ENCODE measurements at regions not wholly inside any gene's neighbourhood (a gene's known extent, or its start where the extent isn't known, plus 50 kb on each side); places are given as distances from the start of the nearest gene placed in this dataset.

DNA sequence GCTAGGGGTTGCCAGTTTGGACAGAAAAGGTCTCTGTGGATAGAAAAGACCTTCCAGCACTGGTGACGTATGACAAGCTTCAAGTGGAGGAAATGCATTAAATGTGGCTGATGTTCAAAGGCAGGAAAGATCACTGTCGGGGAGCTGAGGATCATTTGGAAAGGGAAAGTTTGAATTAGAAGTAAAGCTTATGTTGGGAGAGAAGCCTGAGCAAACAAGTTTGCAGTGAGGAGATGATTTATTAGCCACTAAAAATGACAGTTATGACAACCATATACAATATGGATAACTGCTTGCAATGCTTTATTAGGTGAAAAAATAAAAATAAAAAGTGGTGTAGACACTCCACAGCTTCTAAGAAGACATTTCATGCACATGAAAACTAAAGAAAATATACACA is 135.3 kb upstream of the HS3ST1 start:
- Histone ChIP-seq H2BK120ac (ENCODE audit: low read depth, low read length) (no peak overlapping the region), H3K9ac (ENCODE audit: low read depth, low read length) (no peak overlapping the region), H2AFZ (replicated peaks; ENCODE audit: low read length, poor library complexity) (no peak overlapping the region), H3K4me2 (ENCODE audit: low read depth, low read length) (no peak overlapping the region), H3K56ac (ENCODE audit: extremely low read depth, insufficient read depth, low read length) (no peak overlapping the region), H2BK15ac (ENCODE audit: low read depth, low read length) (no peak overlapping the region), H4K20me1 (ENCODE audit: insufficient read depth, low read length) (no peaks in the 10 kb centered on the region), H2BK20ac (ENCODE audit: low read depth, low read length) (no peak overlapping the region), H4K91ac (ENCODE audit: insufficient read depth, low read depth, low read length) (no peak overlapping the region), H3K4ac (ENCODE audit: low read depth, low read length) (no peak overlapping the region), H3K9me3 (ENCODE audit: control insufficient read depth, insufficient read depth, low read length) (no peaks in the 10 kb centered on the region), H4K8ac (ENCODE audit: low read depth in 2 of 2, low read length in 2 of 2) (no peak overlapping the region), H2AK5ac (ENCODE audit: low read depth, low read length) (no peak overlapping the region), H2AK9ac (replicated peaks; ENCODE audit: low read depth, low read length, poor library complexity) (no peak overlapping the region), H2BK5ac (ENCODE audit: low read depth, low read length, poor library complexity, severe bottlenecking) (no peak overlapping the region), H3K14ac (replicated peaks; ENCODE audit: low read depth, low read length) (no peak overlapping the region), H3K4me1 (ENCODE audit: control insufficient read depth, insufficient read depth, low read length) (no peaks in the 10 kb centered on the region), H3K4me3 (ENCODE audit: insufficient read depth, low read depth, low read length) (no peak overlapping the region), H3K79me1 (ENCODE audit: low read depth in 1 of 2, low read length in 2 of 2) (no peaks in the 10 kb centered on the region), H3K18ac (ENCODE audit: low read depth, low read length) (no peak overlapping the region), H4K5ac (ENCODE audit: low read depth, low read length) (no peak overlapping the region), H3K36me3 (ENCODE audit: control insufficient read depth, insufficient read depth, low read length) (no peaks in the 10 kb centered on the region), H3K23ac (ENCODE audit: low read depth, low read length) (no peak overlapping the region), H3K27ac (ENCODE audit: insufficient read depth, low read length) (no peak overlapping the region), H3K9me1 (ENCODE audit: insufficient read depth, low read length) (no peaks in the 10 kb centered on the region), H3K27me3 (ENCODE audit: control insufficient read depth, insufficient read depth, low read length) (no peaks in the 10 kb centered on the region)
- WGBS, 2 experiments (ENCODE audit: extremely low coverage in 2 of 2, insufficient read length in 1 of 2): 50% methylated on average over 1 of the region's 2 CpGs; no CpG with 5 or more reads in 1 of the 2 experiments
- BruUV-seq (replicated peaks): no TSS peak
- DNase-seq (no peak), ATAC-seq (ENCODE audit: low read depth) (no peak)
- dilution Hi-C loops (cut with HindIII; ENCODE audit: low sequenced_read_pairs, unreplicated experiment): no loop called here
- in situ Hi-C loops (cut with MboI; ENCODE audit: low sequenced_read_pairs): no loop called here
- no peak for TF ChIP-seq NFE2L2 (IDR thresholded peaks at IDR 0.05; ENCODE audit: low read depth, low read length)
- TF ChIP-seq, protein P1, sequence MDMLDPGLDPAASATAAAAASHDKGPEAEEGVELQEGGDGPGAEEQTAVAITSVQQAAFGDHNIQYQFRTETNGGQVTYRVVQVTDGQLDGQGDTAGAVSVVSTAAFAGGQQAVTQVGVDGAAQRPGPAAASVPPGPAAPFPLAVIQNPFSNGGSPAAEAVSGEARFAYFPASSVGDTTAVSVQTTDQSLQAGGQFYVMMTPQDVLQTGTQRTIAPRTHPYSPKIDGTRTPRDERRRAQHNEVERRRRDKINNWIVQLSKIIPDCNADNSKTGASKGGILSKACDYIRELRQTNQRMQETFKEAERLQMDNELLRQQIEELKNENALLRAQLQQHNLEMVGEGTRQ (IDR thresholded peaks at IDR 0.05; ENCODE audit: low read depth, low read length): no peak
- no peak for TF ChIP-seq SMC3 (IDR thresholded peaks at IDR 0.05; ENCODE audit: low read depth, low read length)
- no peak for TF ChIP-seq ELK1 (IDR thresholded peaks at IDR 0.05; ENCODE audit: borderline replicate concordance, low read depth, low read length)
- TF ChIP-seq MXI1 (IDR thresholded peaks at IDR 0.05; ENCODE audit: borderline replicate concordance, low read depth, low read length): no peak
- TF ChIP-seq CEBPB (IDR thresholded peaks at IDR 0.05; ENCODE audit: low read depth, low read length): no peak
- no peak for TF ChIP-seq CHD1 (IDR thresholded peaks at IDR 0.05; ENCODE audit: low read depth, low read length)
- TF ChIP-seq MAFK (IDR thresholded peaks at IDR 0.05; ENCODE audit: low read depth, low read length): no peak
- TF ChIP-seq FOS (IDR thresholded peaks at IDR 0.05; ENCODE audit: low read depth, low read length): no peak
- TF ChIP-seq MAZ (IDR thresholded peaks at IDR 0.05; ENCODE audit: borderline replicate concordance, low read depth, low read length): no peak
- no peak for TF ChIP-seq POLR2A (IDR thresholded peaks at IDR 0.05; ENCODE audit: low read depth, low read length)
- no peak for TF ChIP-seq RFX5 (IDR thresholded peaks at IDR 0.05; ENCODE audit: low read depth, low read length)
- TF ChIP-seq RAD21 (IDR thresholded peaks at IDR 0.05; ENCODE audit: low read length): no peak
- no peak for TF ChIP-seq CTCF (conservative IDR thresholded peaks at IDR 0.05; ENCODE audit: low read depth, low read length)
- TF ChIP-seq BHLHE40 (IDR thresholded peaks at IDR 0.05; ENCODE audit: low read depth, low read length): no peak
- no peak for TF ChIP-seq RCOR1 (IDR thresholded peaks at IDR 0.05; ENCODE audit: insufficient replicate concordance, low read length)
- intact Hi-C loops (cut with micrococcal nuclease): no loop called here
- CTCF ChIA-PET: no interaction called here
- POLR2A ChIA-PET (ENCODE audit: unreplicated experiment): no interaction called here
